H1 (cell line): ENCODE measurements at regions not wholly inside any gene's neighbourhood (a gene's known extent, or its start where the extent isn't known, plus 50 kb on each side); places are given as distances from the start of the nearest gene placed in this dataset.

Source experiments
- CTCF ChIA-PET: fragments of 300-600 bp; sonication (Branson Sonifier 250); formaldehyde crosslinking; loops from one replicate; lab custom pipeline; 2021; ENCODE audit not compliant: partially characterized antibody; lab: Charles Lee
- POLR2A ChIA-PET: fragments of 300-600 bp; sonication (Branson Sonifier 250); formaldehyde crosslinking; loops from one replicate; lab custom pipeline; 2021; ENCODE audit warnings: inconsistent platforms; ENCODE audit not compliant: partially characterized antibody; lab: Charles Lee
- DNase-seq, 2 experiments: peaks; one replicate each; pipeline versions ENCODE4 v3.0.0 to v3.0.0-alpha.2; 2010 to 2022; ENCODE audit warnings: low spot score in 2 of 2, low read depth in 1 of 2, mixed read lengths in 1 of 2
- FAIRE-seq: peaks from 2 replicates; lab custom pipeline; 2011; peaks lifted over from hg19 to GRCh38; lab: Jason Lieb, UNC
- H2AFZ ChIP-seq: 2 replicates; pipeline ENCODE4 v1.8.1; 2012; ENCODE audit warnings: low read length, inconsistent platforms
- H2AK5ac ChIP-seq: 2 replicates; pipeline ENCODE4 v1.6.1; 2013; ENCODE audit warnings: low read depth, low read length
- H2BK120ac ChIP-seq: replicated peaks from 2 replicates; pipeline ENCODE3; 2013; ENCODE audit warnings: low read depth, low read length, inconsistent platforms
- H2BK12ac ChIP-seq: 2 replicates; pipeline ENCODE4 v1.6.1; 2013; ENCODE audit warnings: low read depth, low read length
- H2BK15ac ChIP-seq: 2 replicates; pipeline ENCODE4 v1.6.1; 2013; ENCODE audit warnings: low read length
- H2BK20ac ChIP-seq: 2 replicates; pipeline ENCODE4 v1.6.1; 2013; ENCODE audit warnings: low read length
- H2BK5ac ChIP-seq: 2 replicates; pipeline ENCODE4 v1.6.1; 2013; ENCODE audit warnings: low read depth, low read length
- H3K14ac ChIP-seq: 2 replicates; pipeline ENCODE4 v1.6.1; 2013; ENCODE audit warnings: inconsistent platforms; ENCODE audit not compliant: insufficient read length
- H3K18ac ChIP-seq: 2 replicates; pipeline ENCODE4 v1.6.1; 2013; ENCODE audit warnings: low read length; ENCODE audit errors: extremely low read depth
- H3K23ac ChIP-seq: 2 replicates; pipeline ENCODE4 v1.6.1; 2013; ENCODE audit warnings: inconsistent platforms; ENCODE audit not compliant: insufficient read length
- H3K23me2 ChIP-seq: 2 replicates; pipeline ENCODE4 v1.6.1; 2013; ENCODE audit warnings: low read depth, low read length
- H3K27ac ChIP-seq: 2 replicates; pipeline ENCODE4 v1.6.1; 2011; ENCODE audit warnings: low read depth, low read length, inconsistent platforms
- H3K27me3 ChIP-seq, 4 experiments: replicated peaks in 1 of 4; 1 replicate in 1 of 4; 2 replicates in 3 of 4; pipeline versions ENCODE4 v1.6.1 to v1.8.1; 2011 to 2013; ENCODE audit warnings: low read length in 3 of 4, mild to moderate bottlenecking in 3 of 4, inconsistent platforms in 2 of 4, mixed read lengths in 2 of 4, moderate library complexity in 1 of 4; ENCODE audit not compliant: control insufficient read depth in 3 of 4, insufficient read depth in 3 of 4; ENCODE audit errors: extremely low read depth in 1 of 4
- H3K36me3 ChIP-seq, 4 experiments: 2 replicates each; pipeline versions ENCODE4 v1.6.1 to v1.8.1; 2011 to 2013; ENCODE audit warnings: mild to moderate bottlenecking in 4 of 4, low read length in 3 of 4, moderate library complexity in 2 of 4, control low read depth in 1 of 4, inconsistent platforms in 1 of 4; ENCODE audit not compliant: insufficient read depth in 4 of 4, control insufficient read depth in 2 of 4
- H3K4ac ChIP-seq: replicated peaks from 2 replicates; pipeline ENCODE3; 2013; ENCODE audit warnings: low read length, low read depth, mixed read lengths, inconsistent platforms; ENCODE audit not compliant: insufficient read length
- H3K4me1 ChIP-seq, 4 experiments: replicated peaks in 1 of 4; 1 replicate in 1 of 4; 2 replicates in 3 of 4; pipeline versions ENCODE4 v1.6.1 to v1.8.1; 2011 to 2013; ENCODE audit warnings: low read length in 3 of 4, inconsistent platforms in 2 of 4, mixed read lengths in 1 of 4; ENCODE audit not compliant: insufficient read depth in 4 of 4, control insufficient read depth in 3 of 4
- H3K4me2 ChIP-seq, 2 experiments: 2 replicates each; pipeline versions ENCODE4 v1.6.1 to v1.8.1; 2011 to 2013; ENCODE audit warnings: low read depth in 2 of 2, low read length in 2 of 2, control low read depth in 1 of 2, inconsistent platforms in 1 of 2, mild to moderate bottlenecking in 1 of 2; ENCODE audit not compliant: insufficient read depth in 1 of 2
- H3K4me3 ChIP-seq, 4 experiments: fragments of 200-600, 300-600 bp in 1 of 4; sonication (generic), shearing (Covaris generic), sonication (Bioruptor Twin) in 1 of 4; 2 replicates each; pipeline versions ENCODE4 v1.5.1 to v1.8.1; 2011 to 2016; ENCODE audit warnings: low read length in 4 of 4, low read depth in 3 of 4, control low read depth in 2 of 4, inconsistent platforms in 2 of 4, mild to moderate bottlenecking in 2 of 4, mixed read lengths in 1 of 4, moderate library complexity in 1 of 4; ENCODE audit not compliant: insufficient read depth in 2 of 4; ENCODE audit errors: extremely low read depth in 1 of 4
- H3K56ac ChIP-seq: replicated peaks from 2 replicates; pipeline ENCODE3; 2013; ENCODE audit warnings: low read depth, mild to moderate bottlenecking, mixed read lengths, low read length, inconsistent platforms; ENCODE audit not compliant: insufficient read length
- H3K79me1 ChIP-seq: 2 replicates; pipeline ENCODE4 v1.6.1; 2013; ENCODE audit warnings: low read depth, low read length, control low read depth
- H3K79me2 ChIP-seq, 2 experiments: 2 replicates each; pipeline versions ENCODE4 v1.6.1 to v1.8.1; 2012 to 2013; ENCODE audit warnings: low read length in 2 of 2, mild to moderate bottlenecking in 2 of 2, inconsistent platforms in 1 of 2; ENCODE audit not compliant: insufficient read depth in 2 of 2, control insufficient read depth in 1 of 2
- H3K9ac ChIP-seq, 4 experiments: replicated peaks in 1 of 4; 1 replicate in 1 of 4; 2 replicates in 3 of 4; pipeline versions ENCODE4 v1.6.1 to v1.8.1; 2011 to 2013; ENCODE audit warnings: low read depth in 3 of 4, low read length in 3 of 4, control low read depth in 2 of 4, mild to moderate bottlenecking in 2 of 4, moderate library complexity in 2 of 4, inconsistent platforms in 1 of 4; ENCODE audit errors: extremely low read depth in 1 of 4
- H3K9me3 ChIP-seq, 2 experiments: 2 replicates each; pipeline versions ENCODE4 v1.6.1 to v1.8.1; 2012 to 2013; ENCODE audit warnings: mild to moderate bottlenecking in 2 of 2, moderate library complexity in 2 of 2, control low read depth in 1 of 2, inconsistent platforms in 1 of 2, low read depth in 1 of 2, low read length in 1 of 2, mixed read lengths in 1 of 2; ENCODE audit not compliant: insufficient read depth in 2 of 2
- H4K20me1 ChIP-seq, 2 experiments: replicated peaks in 1 of 2; 2 replicates each; pipeline versions ENCODE3 to v1.8.1; 2011 to 2013; ENCODE audit warnings: inconsistent platforms in 2 of 2, low read length in 2 of 2, mild to moderate bottlenecking in 1 of 2; ENCODE audit not compliant: insufficient read depth in 2 of 2, control insufficient read depth in 1 of 2
- H4K5ac ChIP-seq: 2 replicates; pipeline ENCODE4 v1.6.1; 2013; ENCODE audit warnings: low read length, low read depth, mixed read lengths, inconsistent platforms; ENCODE audit not compliant: insufficient read length
- H4K8ac ChIP-seq: 2 replicates; pipeline ENCODE4 v1.8.0; 2013; ENCODE audit warnings: mild to moderate bottlenecking, moderate library complexity, low read length, inconsistent platforms; ENCODE audit not compliant: insufficient read depth; ENCODE audit errors: extremely low read depth
- H4K91ac ChIP-seq: replicated peaks from 2 replicates; pipeline ENCODE3; 2013; ENCODE audit warnings: low read length, mixed read lengths, inconsistent platforms; ENCODE audit not compliant: insufficient read length
- CHD1 ChIP-seq: IDR thresholded peaks from 2 replicates; pipeline ENCODE4 v1.6.1; 2012; ENCODE audit warnings: low read depth, low read length, improper control_type of control experiment
- CTBP2 ChIP-seq: IDR thresholded peaks from 2 replicates; pipeline ENCODE4 v1.7.0; 2011; ENCODE audit warnings: borderline replicate concordance, mild to moderate bottlenecking, moderate library complexity, mixed read lengths, low read length; ENCODE audit not compliant: insufficient read depth, insufficient read length
- JUN ChIP-seq: IDR thresholded peaks from 2 replicates; pipeline ENCODE4 v1.6.1; 2011; ENCODE audit warnings: low read depth, mild to moderate bottlenecking, improper control_type of control experiment, low read length
- MAFK ChIP-seq: IDR thresholded peaks from 2 replicates; pipeline ENCODE4 v1.6.1; 2012; ENCODE audit warnings: low read depth, mild to moderate bottlenecking, improper control_type of control experiment, low read length
- RAD21 ChIP-seq, 2 experiments: IDR thresholded peaks in 1 of 2; conservative IDR thresholded peaks in 1 of 2; 2 replicates each; pipeline ENCODE4 v1.6.1; 2011; ENCODE audit warnings: low read depth in 2 of 2, low read length in 2 of 2, improper control_type of control experiment in 1 of 2, inconsistent platforms in 1 of 2, mild to moderate bottlenecking in 1 of 2, moderate library complexity in 1 of 2
- RFX5 ChIP-seq: IDR thresholded peaks from 2 replicates; pipeline ENCODE4 v1.6.1; 2011; ENCODE audit warnings: low read depth, low read length, improper control_type of control experiment, borderline replicate concordance
- SIX5 ChIP-seq: IDR thresholded peaks from 2 replicates; pipeline ENCODE4 v1.6.1; 2011; ENCODE audit warnings: mild to moderate bottlenecking, low read depth, low read length
- SP1 ChIP-seq: IDR thresholded peaks from 2 replicates; pipeline ENCODE4 v1.6.1; 2011; ENCODE audit warnings: low read depth, low read length
- TAF1 ChIP-seq: IDR thresholded peaks from 2 replicates; pipeline ENCODE4 v1.6.1; 2011; ENCODE audit warnings: mild to moderate bottlenecking, low read depth, low read length
- WGBS, 2 experiments: shearing (Covaris generic) in 1 of 2; methylation state at CpG; one replicate each; pipeline versions ENCODE4 v1.1.6 to v1.1.7; 2013 to 2015; ENCODE audit warnings: low lambda C conversion rate in 2 of 2, mixed read lengths in 2 of 2, inconsistent platforms in 1 of 2, low coverage in 1 of 2, missing lambda C conversion rate in 1 of 2; ENCODE audit not compliant: insufficient replicate concordance in 2 of 2, insufficient coverage in 1 of 2, insufficient read length in 1 of 2; ENCODE audit errors: extremely low coverage in 1 of 2, missing lambda C conversion rate in 1 of 2; 5-methylcytosine and 5-hydroxymethylcytosine counted together

- H3K79me2 ChIP-seq: no peaks in the 10 kb centered on the region
- POLR2A ChIA-PET: no interaction called here
Measured at GRCh38 chr22:46058091-46058420, 81.1 kb upstream of the WNT7B start.

More at GRCh38 chr22:46058091-46058420, 81.1 kb upstream of the WNT7B start:
- H2AK5ac ChIP-seq: no peak overlapping the region
- no peak overlapping the region for H3K23ac ChIP-seq
- TF ChIP-seq RAD21 (IDR thresholded peaks at IDR 0.05 in 1 of 2, conservative IDR thresholded peaks at IDR 0.05 in 1 of 2; ENCODE audit: low read depth in 2 of 2, low read length in 2 of 2) (no peak), RFX5 (no peak), SP1 (no peak), MAFK (no peak), JUN (no peak), CTBP2 (no peak), TAF1 (no peak), CHD1 (no peak), SIX5 (no peak)
- no peak overlapping the region for H3K4ac ChIP-seq
- CTCF ChIA-PET: interaction anchor here (1.4 kb wide), 1 partner anchor 63 kb away, joined by 3 read pairs; no protein-coding TSS in a partner anchor
- H3K27me3 ChIP-seq: peaks cover 3 to 44% (median 27%) of the 10 kb centered on the region in 4 experiments
- H3K36me3 ChIP-seq: no peaks in the 10 kb centered on the region
- no peak overlapping the region for H3K56ac ChIP-seq
- H3K9me3 ChIP-seq: no peaks in the 10 kb centered on the region
- H4K20me1 ChIP-seq: no peaks in the 10 kb centered on the region
- no peak overlapping the region for H4K8ac ChIP-seq
- FAIRE-seq (no peak), DNase-seq (no peak)
- H3K14ac ChIP-seq: no peak overlapping the region
- no peak overlapping the region for H4K5ac ChIP-seq
- H4K91ac ChIP-seq: no peak overlapping the region
- H3K79me1 ChIP-seq: no peaks in the 10 kb centered on the region
- H2BK12ac ChIP-seq: no peak overlapping the region
- H3K4me3 ChIP-seq: no peak overlapping the region
- 86% methylated on average over 6 of the region's 6 CpGs; no CpG with 5 or more reads in 1 of the 2 experiments for whole genome bisulfite sequencing, 2 experiments
- H3K27ac ChIP-seq: no peak overlapping the region
- no peak overlapping the region for H2BK20ac ChIP-seq
- H3K23me2 ChIP-seq: no peaks in the 10 kb centered on the region; the same call in 1 of the 2 replicates
- peaks cover 0 to 6% (median 3%) of the 10 kb centered on the region in 4 experiments; a peak in 3 of 7 replicates for H3K4me1 ChIP-seq
- no peak overlapping the region for H3K9ac ChIP-seq
- no peak overlapping the region for H3K4me2 ChIP-seq
- H2AFZ ChIP-seq: no peak overlapping the region
- H2BK120ac ChIP-seq: no peak overlapping the region
- H2BK5ac ChIP-seq: no peak overlapping the region
- no peak overlapping the region for H2BK15ac ChIP-seq
- H3K18ac ChIP-seq: no peak overlapping the region
